H1 (cell line): ENCODE measurements at regions not wholly inside any gene's neighbourhood (a gene's known extent, or its start where the extent isn't known, plus 50 kb on each side); places are given as distances from the start of the nearest gene placed in this dataset.

Experiments
- CBX5 ChIP-seq: fragments of 300-800, 300-1000 bp; sonication (generic); IDR thresholded peaks from 2 replicates; pipeline ENCODE4 v1.7.1; 2016; ENCODE audit warnings: antibody characterized with exemption, low read length, low read depth
- CTCF ChIP-seq, 3 experiments: IDR thresholded peaks; 1 replicate in 2 of 3; 2 replicates in 1 of 3; pipeline versions ENCODE4 v1.5.1 to v1.6.1; 2011; ENCODE audit warnings: low read length in 3 of 3, mild to moderate bottlenecking in 3 of 3, inconsistent platforms in 2 of 3, low read depth in 1 of 3, moderate library complexity in 1 of 3; ENCODE audit not compliant: insufficient read depth in 1 of 3; ENCODE audit errors: control extremely low read depth in 1 of 3
- GABPA ChIP-seq: IDR thresholded peaks from 2 replicates; pipeline ENCODE4 v1.6.1; 2011; ENCODE audit warnings: mild to moderate bottlenecking, low read length, moderate library complexity, borderline replicate concordance; ENCODE audit not compliant: insufficient read depth
- NRF1 ChIP-seq: IDR thresholded peaks from 2 replicates; pipeline ENCODE4 v1.6.1; 2011; ENCODE audit warnings: mild to moderate bottlenecking, low read depth, low read length, improper control_type of control experiment
- SAP30 ChIP-seq: fragments of 300-600 bp; sonication (generic); IDR thresholded peaks from 2 replicates; pipeline ENCODE4 v1.7.1; 2012; ENCODE audit warnings: low read length, moderate library complexity, mild to moderate bottlenecking, inconsistent platforms; ENCODE audit not compliant: insufficient read depth, insufficient replicate concordance
- SIN3A ChIP-seq, 2 experiments: IDR thresholded peaks in 1 of 2; conservative IDR thresholded peaks in 1 of 2; 2 replicates each; pipeline ENCODE4 v1.6.1; 2011 to 2012; ENCODE audit warnings: low read length in 2 of 2, improper control_type of control experiment in 1 of 2, low read depth in 1 of 2, mild to moderate bottlenecking in 1 of 2
- SIRT6 ChIP-seq: IDR thresholded peaks from one replicate; pipeline ENCODE4 v1.7.1; 2012; ENCODE audit warnings: low read length, inconsistent platforms
- SP4 ChIP-seq: IDR thresholded peaks from 2 replicates; pipeline ENCODE4 v1.6.1; 2012; ENCODE audit warnings: low read length, inconsistent platforms
- TAF1 ChIP-seq: IDR thresholded peaks from 2 replicates; pipeline ENCODE4 v1.6.1; 2011; ENCODE audit warnings: mild to moderate bottlenecking, low read depth, low read length
- TAF7 ChIP-seq: optimal IDR thresholded peaks from 2 replicates; pipeline ENCODE3; 2011; ENCODE audit warnings: low read depth, mild to moderate bottlenecking, inconsistent platforms, low read length, moderate library complexity, borderline replicate concordance
- YY1 ChIP-seq: IDR thresholded peaks from 2 replicates; pipeline ENCODE4 v1.6.1; 2011; ENCODE audit warnings: low read depth, mild to moderate bottlenecking, low read length

GRCh38 chr1:93013145-93014065 lies 52.1 kb upstream of the DIPK1A start (continued):
- TF ChIP-seq CTCF (IDR thresholded peaks at IDR 0.05; ENCODE audit: control extremely low read depth in 1 of 3, insufficient read depth in 1 of 3, low read depth in 1 of 3, low read length in 3 of 3) (no peak), SIRT6 (no peak), SP4 (no peak), CBX5 (no peak), TAF1 (no peak), YY1 (no peak), SAP30 (no peak), SIN3A (conservative IDR thresholded peaks at IDR 0.05 in 1 of 2, IDR thresholded peaks at IDR 0.05 in 1 of 2; ENCODE audit: low read depth in 1 of 2, low read length in 2 of 2) (no peak), TAF7 (no peak), GABPA (no peak), NRF1 (no peak)
- TF ChIP-seq, all 59 proteins: peak for 0
